Liver (tissue), 8 donors: ENCODE measurements at regions not wholly inside any gene's neighbourhood (a gene's known extent, or its start where the extent isn't known, plus 50 kb on each side); places are given as distances from the start of the nearest gene placed in this dataset.

Experiments used
- DNase-seq: peaks from one replicate; pipeline ENCODE4 v3.0.0-alpha.2; 2017; ENCODE audit warnings: low spot score
- H3K27ac ChIP-seq, 2 donors: one replicate each; pipeline ENCODE4 v1.7.0; 2013; ENCODE audit warnings: inconsistent platforms in 2 of 2, low read length in 2 of 2, control low read depth in 1 of 2, low read depth in 1 of 2, mild to moderate bottlenecking in 1 of 2
- H3K27me3 ChIP-seq, 4 donors: one replicate each; pipeline versions ENCODE4 v1.6.1 to v1.7.0; 2013; ENCODE audit warnings: low read length in 3 of 4, inconsistent platforms in 1 of 4, mild to moderate bottlenecking in 1 of 4, moderate library complexity in 1 of 4; ENCODE audit not compliant: control insufficient read depth in 4 of 4, insufficient read depth in 4 of 4
- H3K36me3 ChIP-seq, 4 donors: one replicate each; pipeline versions ENCODE4 v1.6.1 to v1.7.0; 2013; ENCODE audit warnings: low read length in 3 of 4, mild to moderate bottlenecking in 3 of 4, low read depth in 1 of 4, moderate library complexity in 1 of 4; ENCODE audit not compliant: control insufficient read depth in 4 of 4, insufficient read depth in 3 of 4
- H3K4me1 ChIP-seq, 4 donors: one replicate each; pipeline versions ENCODE4 v1.6.1 to v1.7.0; 2013; ENCODE audit warnings: low read length in 3 of 4, mild to moderate bottlenecking in 3 of 4, moderate library complexity in 1 of 4; ENCODE audit not compliant: control insufficient read depth in 4 of 4, insufficient read depth in 4 of 4
- H3K4me3 ChIP-seq, 3 donors: one replicate each; pipeline versions ENCODE4 v1.6.1 to v1.7.0; 2013; ENCODE audit warnings: low read length in 3 of 3, control low read depth in 1 of 3, low read depth in 1 of 3, mild to moderate bottlenecking in 1 of 3
- H3K9ac ChIP-seq, 2 donors: one replicate each; pipeline ENCODE4 v1.7.0; 2013; ENCODE audit warnings: low read length in 2 of 2, mild to moderate bottlenecking in 2 of 2, moderate library complexity in 2 of 2, control low read depth in 1 of 2, low read depth in 1 of 2
- H3K9me3 ChIP-seq, 4 donors: one replicate each; pipeline versions ENCODE4 v1.6.1 to v1.7.0; 2013; ENCODE audit warnings: low read length in 3 of 4; ENCODE audit not compliant: control insufficient read depth in 4 of 4
- EGR1 ChIP-seq, 2 donors: IDR thresholded peaks; 2 replicates each; pipeline ENCODE4 v1.6.1; 2016 to 2018; ENCODE audit warnings: antibody characterized with exemption in 2 of 2, low read depth in 2 of 2
- FOXA1 ChIP-seq: IDR thresholded peaks from 2 replicates; pipeline ENCODE4 v1.6.1; 2016; ENCODE audit warnings: antibody characterized with exemption
- FOXA2 ChIP-seq: IDR thresholded peaks from 2 replicates; pipeline ENCODE4 v1.6.1; 2016; ENCODE audit warnings: antibody characterized with exemption
- GABPA ChIP-seq, 2 donors: IDR thresholded peaks in 1 of 2; conservative IDR thresholded peaks in 1 of 2; 2 replicates each; pipeline ENCODE4 v1.6.1; 2016; ENCODE audit warnings: antibody characterized with exemption in 2 of 2, mild to moderate bottlenecking in 1 of 2, moderate library complexity in 1 of 2
- HNF4A ChIP-seq, 2 donors: conservative IDR thresholded peaks; 2 replicates each; pipeline ENCODE4 v1.6.1; 2016; ENCODE audit warnings: antibody characterized with exemption in 2 of 2, mild to moderate bottlenecking in 2 of 2
- HNF4G ChIP-seq: IDR thresholded peaks from 2 replicates; pipeline ENCODE4 v1.6.1; 2016; ENCODE audit warnings: antibody characterized with exemption
- JUND ChIP-seq, 2 donors: IDR thresholded peaks; 2 replicates each; pipeline ENCODE4 v1.6.1; 2016; ENCODE audit warnings: antibody characterized with exemption in 2 of 2
- NR2F2 ChIP-seq: IDR thresholded peaks from 2 replicates; pipeline ENCODE4 v1.6.1; 2016; ENCODE audit warnings: antibody characterized with exemption
- RAD21 ChIP-seq, 2 donors: IDR thresholded peaks; 2 replicates each; pipeline ENCODE4 v1.6.1; 2016; ENCODE audit warnings: antibody characterized with exemption in 2 of 2, mild to moderate bottlenecking in 2 of 2
- RXRA ChIP-seq, 2 donors: IDR thresholded peaks; 2 replicates each; pipeline ENCODE4 v1.6.1; 2017 to 2018; ENCODE audit warnings: antibody characterized with exemption in 2 of 2, mild to moderate bottlenecking in 1 of 2
- TAF1 ChIP-seq: conservative IDR thresholded peaks from 2 replicates; pipeline ENCODE4 v1.6.1; 2016; ENCODE audit warnings: antibody characterized with exemption, mild to moderate bottlenecking
- YY1 ChIP-seq: IDR thresholded peaks from 2 replicates; pipeline ENCODE4 v1.6.1; 2016; ENCODE audit warnings: antibody characterized with exemption, mild to moderate bottlenecking
- WGBS: extraction: QIAGEN DNeasy Blood & Tissue Kit; methylation state at CpG from one replicate; pipeline ENCODE4 v1.1.7; 2013; 5-methylcytosine and 5-hydroxymethylcytosine counted together
- TF ChIP-seq, protein P1 (sequence below): IDR thresholded peaks from 2 replicates; pipeline ENCODE4 v1.6.1; 2016; ENCODE audit warnings: antibody characterized with exemption
- TF ChIP-seq, protein P2 (sequence below): IDR thresholded peaks from 2 replicates; pipeline ENCODE4 v1.6.1; 2016; ENCODE audit warnings: antibody characterized with exemption
- TF ChIP-seq, protein P3 (sequence below): IDR thresholded peaks from 2 replicates; pipeline ENCODE4 v1.6.1; 2016; ENCODE audit warnings: antibody characterized with exemption, mild to moderate bottlenecking
- TF ChIP-seq, protein P4 (sequence below): IDR thresholded peaks from 2 replicates; pipeline ENCODE4 v1.6.1; 2016; ENCODE audit warnings: antibody characterized with exemption
- TF ChIP-seq, protein P5 (sequence below): fragments of 150-350 bp; IDR thresholded peaks from 2 replicates; pipeline ENCODE4 v1.5.1; 2017; ENCODE audit warnings: improper control_type of control experiment, low read depth, low read length; ENCODE audit not compliant: missing input control
- donor health status: healthy.
- donor health status: healthy.
- donor health status: healthy.
- donor health status: healthy.
- donor health status: healthy.

GRCh38 chr10:113283189-113283588 lies 269.7 kb upstream of the HABP2 start:
- 78% methylated on average over 5 of the region's 5 CpGs for WGBS
- Histone ChIP-seq H3K36me3 (no peaks in the 10 kb centered on the region), H3K27ac (no peak overlapping the region), H3K27me3 (no peaks in the 10 kb centered on the region), H3K9me3 (no peaks in the 10 kb centered on the region), H3K4me1 (no peaks in the 10 kb centered on the region), H3K4me3 (no peak overlapping the region), H3K9ac (no peak overlapping the region)
- TF ChIP-seq GABPA (IDR thresholded peaks at IDR 0.05 in 1 of 2, conservative IDR thresholded peaks at IDR 0.05 in 1 of 2) = no peak
- TF ChIP-seq, protein P1, sequence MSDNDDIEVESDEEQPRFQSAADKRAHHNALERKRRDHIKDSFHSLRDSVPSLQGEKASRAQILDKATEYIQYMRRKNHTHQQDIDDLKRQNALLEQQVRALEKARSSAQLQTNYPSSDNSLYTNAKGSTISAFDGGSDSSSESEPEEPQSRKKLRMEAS = no peak
- no peak for TF ChIP-seq JUND (IDR thresholded peaks at IDR 0.05)
- TF ChIP-seq EGR1 (IDR thresholded peaks at IDR 0.05; ENCODE audit: low read depth in 2 of 2) = no peak
- no peak for TF ChIP-seq TAF1
- TF ChIP-seq FOXA1 = no peak
- no peak for TF ChIP-seq NR2F2
- TF ChIP-seq, protein P2, sequence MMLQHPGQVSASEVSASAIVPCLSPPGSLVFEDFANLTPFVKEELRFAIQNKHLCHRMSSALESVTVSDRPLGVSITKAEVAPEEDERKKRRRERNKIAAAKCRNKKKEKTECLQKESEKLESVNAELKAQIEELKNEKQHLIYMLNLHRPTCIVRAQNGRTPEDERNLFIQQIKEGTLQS = no peak
- TF ChIP-seq, protein P3, sequence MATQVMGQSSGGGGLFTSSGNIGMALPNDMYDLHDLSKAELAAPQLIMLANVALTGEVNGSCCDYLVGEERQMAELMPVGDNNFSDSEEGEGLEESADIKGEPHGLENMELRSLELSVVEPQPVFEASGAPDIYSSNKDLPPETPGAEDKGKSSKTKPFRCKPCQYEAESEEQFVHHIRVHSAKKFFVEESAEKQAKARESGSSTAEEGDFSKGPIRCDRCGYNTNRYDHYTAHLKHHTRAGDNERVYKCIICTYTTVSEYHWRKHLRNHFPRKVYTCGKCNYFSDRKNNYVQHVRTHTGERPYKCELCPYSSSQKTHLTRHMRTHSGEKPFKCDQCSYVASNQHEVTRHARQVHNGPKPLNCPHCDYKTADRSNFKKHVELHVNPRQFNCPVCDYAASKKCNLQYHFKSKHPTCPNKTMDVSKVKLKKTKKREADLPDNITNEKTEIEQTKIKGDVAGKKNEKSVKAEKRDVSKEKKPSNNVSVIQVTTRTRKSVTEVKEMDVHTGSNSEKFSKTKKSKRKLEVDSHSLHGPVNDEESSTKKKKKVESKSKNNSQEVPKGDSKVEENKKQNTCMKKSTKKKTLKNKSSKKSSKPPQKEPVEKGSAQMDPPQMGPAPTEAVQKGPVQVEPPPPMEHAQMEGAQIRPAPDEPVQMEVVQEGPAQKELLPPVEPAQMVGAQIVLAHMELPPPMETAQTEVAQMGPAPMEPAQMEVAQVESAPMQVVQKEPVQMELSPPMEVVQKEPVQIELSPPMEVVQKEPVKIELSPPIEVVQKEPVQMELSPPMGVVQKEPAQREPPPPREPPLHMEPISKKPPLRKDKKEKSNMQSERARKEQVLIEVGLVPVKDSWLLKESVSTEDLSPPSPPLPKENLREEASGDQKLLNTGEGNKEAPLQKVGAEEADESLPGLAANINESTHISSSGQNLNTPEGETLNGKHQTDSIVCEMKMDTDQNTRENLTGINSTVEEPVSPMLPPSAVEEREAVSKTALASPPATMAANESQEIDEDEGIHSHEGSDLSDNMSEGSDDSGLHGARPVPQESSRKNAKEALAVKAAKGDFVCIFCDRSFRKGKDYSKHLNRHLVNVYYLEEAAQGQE = no peak
- TF ChIP-seq HNF4A (conservative IDR thresholded peaks at IDR 0.05) = no peak
- no peak for TF ChIP-seq FOXA2
- no peak for TF ChIP-seq RAD21 (IDR thresholded peaks at IDR 0.05)
- TF ChIP-seq, protein P4, sequence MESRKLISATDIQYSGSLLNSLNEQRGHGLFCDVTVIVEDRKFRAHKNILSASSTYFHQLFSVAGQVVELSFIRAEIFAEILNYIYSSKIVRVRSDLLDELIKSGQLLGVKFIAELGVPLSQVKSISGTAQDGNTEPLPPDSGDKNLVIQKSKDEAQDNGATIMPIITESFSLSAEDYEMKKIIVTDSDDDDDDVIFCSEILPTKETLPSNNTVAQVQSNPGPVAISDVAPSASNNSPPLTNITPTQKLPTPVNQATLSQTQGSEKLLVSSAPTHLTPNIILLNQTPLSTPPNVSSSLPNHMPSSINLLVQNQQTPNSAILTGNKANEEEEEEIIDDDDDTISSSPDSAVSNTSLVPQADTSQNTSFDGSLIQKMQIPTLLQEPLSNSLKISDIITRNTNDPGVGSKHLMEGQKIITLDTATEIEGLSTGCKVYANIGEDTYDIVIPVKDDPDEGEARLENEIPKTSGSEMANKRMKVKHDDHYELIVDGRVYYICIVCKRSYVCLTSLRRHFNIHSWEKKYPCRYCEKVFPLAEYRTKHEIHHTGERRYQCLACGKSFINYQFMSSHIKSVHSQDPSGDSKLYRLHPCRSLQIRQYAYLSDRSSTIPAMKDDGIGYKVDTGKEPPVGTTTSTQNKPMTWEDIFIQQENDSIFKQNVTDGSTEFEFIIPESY = no peak
- no peak for TF ChIP-seq YY1
- no peak for DNase-seq

DNA sequence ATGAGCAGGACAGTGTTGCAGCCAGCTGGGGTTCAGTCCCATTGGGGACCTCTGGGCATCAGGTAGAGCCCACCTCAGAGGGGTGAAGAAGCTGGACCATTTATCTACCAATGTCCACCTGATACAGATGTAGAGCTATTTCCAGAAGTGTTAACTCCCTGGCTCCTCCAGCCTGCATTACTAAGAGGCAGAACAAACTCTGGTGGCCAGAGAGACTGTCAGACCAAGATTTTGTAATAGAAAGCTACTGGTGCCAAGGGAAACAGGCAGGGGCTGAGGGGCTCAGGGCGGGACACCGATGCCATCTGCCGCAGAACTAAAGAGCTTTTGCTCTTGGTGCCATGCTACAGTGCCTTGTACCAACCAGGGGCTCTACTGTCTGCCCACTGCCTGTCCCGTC lies 268.2 kb upstream of the HABP2 start:
- 90% methylated on average over 4 of the region's 4 CpGs for WGBS
- H3K27me3 ChIP-seq = no peaks in the 10 kb centered on the region
- DNase-seq = no peak
- H3K9ac ChIP-seq = no peak overlapping the region
- TF ChIP-seq, protein P1 = no peak
- TF ChIP-seq YY1 = no peak
- TF ChIP-seq FOXA1 = no peak
- TF ChIP-seq, protein P3 = no peak
- no peak for TF ChIP-seq HNF4A (conservative IDR thresholded peaks at IDR 0.05)
- no peak for TF ChIP-seq EGR1 (IDR thresholded peaks at IDR 0.05; ENCODE audit: low read depth in 2 of 2)
- TF ChIP-seq RXRA (IDR thresholded peaks at IDR 0.05) = no peak
- no peak for TF ChIP-seq GABPA (IDR thresholded peaks at IDR 0.05 in 1 of 2, conservative IDR thresholded peaks at IDR 0.05 in 1 of 2)
- TF ChIP-seq HNF4G = no peak
- TF ChIP-seq TAF1 = no peak
- no peak for TF ChIP-seq NR2F2
- TF ChIP-seq, protein P5, sequence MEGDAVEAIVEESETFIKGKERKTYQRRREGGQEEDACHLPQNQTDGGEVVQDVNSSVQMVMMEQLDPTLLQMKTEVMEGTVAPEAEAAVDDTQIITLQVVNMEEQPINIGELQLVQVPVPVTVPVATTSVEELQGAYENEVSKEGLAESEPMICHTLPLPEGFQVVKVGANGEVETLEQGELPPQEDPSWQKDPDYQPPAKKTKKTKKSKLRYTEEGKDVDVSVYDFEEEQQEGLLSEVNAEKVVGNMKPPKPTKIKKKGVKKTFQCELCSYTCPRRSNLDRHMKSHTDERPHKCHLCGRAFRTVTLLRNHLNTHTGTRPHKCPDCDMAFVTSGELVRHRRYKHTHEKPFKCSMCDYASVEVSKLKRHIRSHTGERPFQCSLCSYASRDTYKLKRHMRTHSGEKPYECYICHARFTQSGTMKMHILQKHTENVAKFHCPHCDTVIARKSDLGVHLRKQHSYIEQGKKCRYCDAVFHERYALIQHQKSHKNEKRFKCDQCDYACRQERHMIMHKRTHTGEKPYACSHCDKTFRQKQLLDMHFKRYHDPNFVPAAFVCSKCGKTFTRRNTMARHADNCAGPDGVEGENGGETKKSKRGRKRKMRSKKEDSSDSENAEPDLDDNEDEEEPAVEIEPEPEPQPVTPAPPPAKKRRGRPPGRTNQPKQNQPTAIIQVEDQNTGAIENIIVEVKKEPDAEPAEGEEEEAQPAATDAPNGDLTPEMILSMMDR = no peak
- no peak overlapping the region for H3K27ac ChIP-seq
- H3K36me3 ChIP-seq = no peaks in the 10 kb centered on the region
- no peak overlapping the region for H3K4me3 ChIP-seq
- H3K4me1 ChIP-seq = no peaks in the 10 kb centered on the region
- no peaks in the 10 kb centered on the region for H3K9me3 ChIP-seq
